Progenitor cell of endocrine pancreas (in vitro differentiated cells): ENCODE measurements at regions not wholly inside any gene's neighbourhood (a gene's known extent, or its start where the extent isn't known, plus 50 kb on each side); places are given as distances from the start of the nearest gene placed in this dataset.
"Not testable (repeated sequence)": the region's sequence is repeated elsewhere in the genome, so short reads cannot be mapped to it uniquely, and the experiment has no call there.

ENCODE experiments used
- DNase-seq: peaks from one replicate; pipeline ENCODE4 v3.0.0; 2021; ENCODE audit warnings: low spot score; ENCODE audit not compliant: unreplicated experiment
- H3K27ac Mint-ChIP-seq: 2 replicates; pipeline ENCODE4 v1.8.0; 2021; ENCODE audit warnings: mild to moderate bottlenecking, moderate library complexity, mixed read lengths
- H3K27me3 Mint-ChIP-seq: 2 replicates; pipeline ENCODE4 v1.8.0; 2021; ENCODE audit warnings: mixed read lengths
- H3K36me3 Mint-ChIP-seq: 2 replicates; pipeline ENCODE4 v1.8.0; 2022; ENCODE audit warnings: mixed read lengths; ENCODE audit not compliant: insufficient read depth
- H3K4me1 Mint-ChIP-seq: 2 replicates; pipeline ENCODE4 v1.8.0; 2021; ENCODE audit warnings: low read depth, mixed read lengths
- H3K4me3 Mint-ChIP-seq: 2 replicates; pipeline ENCODE4 v1.8.0; 2021; ENCODE audit warnings: low read depth, mild to moderate bottlenecking, moderate library complexity, mixed read lengths
- H3K9me3 Mint-ChIP-seq: 2 replicates; pipeline ENCODE4 v1.8.0; 2021; ENCODE audit warnings: low read depth, mixed read lengths
- TF ChIP-seq, protein P1 (sequence below): fragments of 200-600 bp; sonication (generic); IDR thresholded peaks from one replicate; pipeline ENCODE4 v1.5.0; 2021; ENCODE audit warnings: antibody characterized with exemption, mild to moderate bottlenecking; ENCODE audit not compliant: unreplicated experiment

DNA sequence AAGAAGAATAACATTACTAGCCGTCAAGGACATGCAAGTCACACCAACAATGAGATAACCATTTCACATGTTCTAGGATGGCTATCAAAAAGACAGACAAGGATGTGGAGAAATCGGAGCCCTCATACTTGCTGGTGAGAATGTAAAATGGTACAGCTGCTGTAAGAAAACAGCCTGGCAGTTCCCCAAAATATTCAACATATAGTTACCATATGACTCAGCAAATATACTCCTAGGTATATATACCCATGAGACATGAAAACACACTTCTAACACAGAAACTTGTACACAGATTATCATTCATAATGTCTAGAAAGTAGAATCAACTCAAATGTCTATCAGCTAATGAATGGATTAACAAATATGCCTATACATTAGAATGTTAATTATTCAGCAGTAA is 105.4 kb upstream of the PCAT7 start:
- H3K27me3 Mint-ChIP-seq, result no peaks in the 10 kb centered on the region
- H3K36me3 Mint-ChIP-seq, result peaks cover 17% of the 10 kb centered on the region
- TF ChIP-seq, protein P1, sequence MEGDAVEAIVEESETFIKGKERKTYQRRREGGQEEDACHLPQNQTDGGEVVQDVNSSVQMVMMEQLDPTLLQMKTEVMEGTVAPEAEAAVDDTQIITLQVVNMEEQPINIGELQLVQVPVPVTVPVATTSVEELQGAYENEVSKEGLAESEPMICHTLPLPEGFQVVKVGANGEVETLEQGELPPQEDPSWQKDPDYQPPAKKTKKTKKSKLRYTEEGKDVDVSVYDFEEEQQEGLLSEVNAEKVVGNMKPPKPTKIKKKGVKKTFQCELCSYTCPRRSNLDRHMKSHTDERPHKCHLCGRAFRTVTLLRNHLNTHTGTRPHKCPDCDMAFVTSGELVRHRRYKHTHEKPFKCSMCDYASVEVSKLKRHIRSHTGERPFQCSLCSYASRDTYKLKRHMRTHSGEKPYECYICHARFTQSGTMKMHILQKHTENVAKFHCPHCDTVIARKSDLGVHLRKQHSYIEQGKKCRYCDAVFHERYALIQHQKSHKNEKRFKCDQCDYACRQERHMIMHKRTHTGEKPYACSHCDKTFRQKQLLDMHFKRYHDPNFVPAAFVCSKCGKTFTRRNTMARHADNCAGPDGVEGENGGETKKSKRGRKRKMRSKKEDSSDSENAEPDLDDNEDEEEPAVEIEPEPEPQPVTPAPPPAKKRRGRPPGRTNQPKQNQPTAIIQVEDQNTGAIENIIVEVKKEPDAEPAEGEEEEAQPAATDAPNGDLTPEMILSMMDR, result no peak

DNA sequence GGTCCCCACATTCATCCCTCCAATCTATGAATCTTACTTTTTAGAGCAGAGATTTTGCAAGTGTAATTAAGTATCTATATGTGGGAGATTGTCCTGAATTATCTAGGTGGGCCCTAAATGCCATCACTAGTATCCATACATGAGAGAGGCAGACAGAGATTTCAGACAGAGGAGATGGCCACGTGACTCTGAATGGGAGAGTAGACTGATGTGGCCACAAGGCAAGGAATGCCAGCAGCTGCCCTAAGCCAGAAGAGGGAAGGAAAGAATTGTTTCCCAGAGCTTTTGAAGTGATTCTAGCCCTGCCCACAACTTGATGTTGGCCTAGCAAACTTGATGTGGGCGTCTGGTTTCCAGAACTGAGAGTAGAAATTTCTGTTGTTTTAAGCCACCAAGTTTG is 90.1 kb upstream of the PCAT7 start:
- Mint-ChIP-seq H3K36me3 (peaks cover 28% of the 10 kb centered on the region), H3K9me3 (peaks cover 34% of the 10 kb centered on the region)

More for the DNA sequence above, 105.4 kb upstream of the PCAT7 start:
- H3K27ac Mint-ChIP-seq, result no peak overlapping the region
- no peak overlapping the region for H3K4me3 Mint-ChIP-seq
- H3K4me1 Mint-ChIP-seq, result peaks cover 12% of the 10 kb centered on the region
- no peak for DNase-seq
- H3K9me3 Mint-ChIP-seq, result no peaks in the 10 kb centered on the region

DNA sequence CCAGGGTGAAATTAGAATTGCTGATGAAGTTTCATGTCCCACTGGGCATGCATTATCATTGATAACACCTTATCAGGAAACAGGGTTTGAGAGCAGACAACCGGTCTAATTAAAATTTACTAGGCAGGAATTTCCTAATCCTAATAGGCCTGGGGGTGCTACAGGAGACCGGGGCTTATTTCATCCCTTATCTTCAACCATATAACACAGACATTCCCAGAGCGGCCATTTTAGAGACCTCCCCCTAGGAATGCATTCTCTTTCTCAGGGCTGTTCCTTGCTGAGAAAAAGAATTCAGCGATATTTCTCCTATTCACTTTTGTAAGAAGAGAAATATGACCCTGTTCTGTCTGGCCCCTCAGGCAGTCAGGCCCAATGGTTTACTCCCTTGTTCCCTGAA is 82.8 kb upstream of the PCAT7 start:
- not testable (repeated sequence) for H3K27me3 Mint-ChIP-seq, H3K4me3 Mint-ChIP-seq, DNase-seq, H3K4me1 Mint-ChIP-seq, H3K27ac Mint-ChIP-seq
- H3K9me3 Mint-ChIP-seq, result peaks cover 42% of the 10 kb centered on the region
- peaks cover 14% of the 10 kb centered on the region for H3K36me3 Mint-ChIP-seq

More for the DNA sequence above, 90.1 kb upstream of the PCAT7 start:
- H3K27me3 Mint-ChIP-seq, result no peaks in the 10 kb centered on the region
- no peak for DNase-seq
- H3K4me3 Mint-ChIP-seq, result no peak overlapping the region
- no peaks in the 10 kb centered on the region for H3K4me1 Mint-ChIP-seq
- TF ChIP-seq, protein P1, result no peak
- no peak overlapping the region for H3K27ac Mint-ChIP-seq

DNA sequence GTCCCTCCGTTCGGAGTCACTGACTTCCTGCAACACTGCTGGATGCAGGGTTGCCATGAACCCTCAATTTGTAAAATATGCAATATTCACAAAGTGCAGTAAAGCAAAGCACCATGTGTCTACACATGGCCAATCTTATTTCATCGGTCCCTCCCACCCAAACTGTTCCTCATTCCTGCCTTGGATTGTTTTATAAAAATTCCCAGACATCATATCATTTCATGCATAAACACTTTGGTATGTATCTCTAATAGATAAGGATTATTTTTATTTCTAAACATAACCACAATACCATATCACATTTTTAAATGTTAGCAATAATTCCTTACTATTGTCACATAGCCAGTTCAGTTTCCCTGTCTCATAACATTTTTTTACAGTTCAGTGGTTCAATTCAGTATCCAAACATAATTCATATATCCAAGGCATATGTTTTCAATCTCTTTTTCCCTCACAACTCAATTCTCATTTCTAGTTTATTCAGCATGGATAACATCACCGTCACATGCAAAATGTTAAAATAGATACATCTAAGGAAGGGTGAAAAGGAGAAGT is 82.0 kb upstream of the PCAT7 start:
- Mint-ChIP-seq H3K4me3 (no peak overlapping the region), H3K9me3 (peaks cover 43% of the 10 kb centered on the region), H3K4me1 (no peaks in the 10 kb centered on the region), H3K36me3 (peaks cover 13% of the 10 kb centered on the region), H3K27ac (no peak overlapping the region), H3K27me3 (no peaks in the 10 kb centered on the region)
- TF ChIP-seq, protein P1, result no peak
- no peak for DNase-seq

DNA sequence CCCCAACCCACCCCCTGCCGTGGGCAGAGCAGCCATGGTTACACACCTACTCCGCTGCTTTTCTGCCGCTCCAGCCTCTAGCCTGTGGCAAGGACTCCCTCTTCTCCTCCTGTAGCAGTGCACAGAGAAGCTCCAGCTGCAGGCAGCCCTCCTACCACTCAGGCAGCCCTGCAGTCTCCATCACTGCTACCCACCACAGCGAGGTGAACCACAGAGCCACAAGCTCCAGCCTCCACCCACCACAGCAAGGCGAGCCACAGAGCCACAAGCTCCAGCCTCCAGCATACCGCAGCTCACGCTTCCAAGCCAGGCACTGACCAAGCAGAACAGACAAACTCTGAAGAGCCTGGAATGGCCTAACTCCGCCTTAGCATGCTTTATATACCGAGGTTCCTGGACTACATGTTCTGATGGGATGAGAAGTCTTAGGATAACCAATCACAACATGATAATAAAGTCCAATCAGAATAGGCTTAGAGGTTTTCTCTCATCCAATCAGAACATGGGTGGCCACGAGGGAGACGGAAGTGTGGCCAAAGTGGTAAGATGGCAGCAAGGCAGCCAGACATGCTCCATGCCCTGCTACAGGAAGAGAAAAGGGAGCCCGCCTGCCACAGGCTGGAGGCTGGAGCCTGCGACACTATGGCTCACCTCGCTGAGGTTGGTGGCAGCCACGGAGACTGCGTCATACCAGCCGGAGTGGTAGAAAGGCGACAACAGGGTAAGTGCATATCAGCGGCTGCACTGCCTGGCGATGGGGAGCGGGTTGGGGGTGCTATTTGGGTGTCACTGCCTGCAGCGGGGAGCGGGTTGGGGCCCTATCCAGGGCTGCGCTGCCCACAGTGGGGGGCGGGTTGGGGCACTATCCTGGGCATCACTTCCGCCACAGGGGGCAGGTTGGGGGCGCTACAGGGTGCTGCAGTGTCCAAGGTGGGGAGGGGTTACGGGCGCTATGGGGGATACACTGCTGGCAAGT is 75.8 kb upstream of the PCAT7 start:
- TF ChIP-seq, protein P1, result no peak
- Mint-ChIP-seq H3K4me3 (no peak overlapping the region), H3K36me3 (peaks cover 4% of the 10 kb centered on the region), H3K4me1 (no peaks in the 10 kb centered on the region), H3K27me3 (no peaks in the 10 kb centered on the region), H3K27ac (no peak overlapping the region), H3K9me3 (peaks cover 23% of the 10 kb centered on the region)
- no peak for DNase-seq
